HEK293 (cell line): ENCODE measurements at regions not wholly inside any gene's neighbourhood (a gene's known extent, or its start where the extent isn't known, plus 50 kb on each side); places are given as distances from the start of the nearest gene placed in this dataset.
"Not testable (repeated sequence)": the region's sequence is repeated elsewhere in the genome, so short reads cannot be mapped to it uniquely, and the experiment has no call there.

Experiments used
- CTCF ChIP-seq: fragments of 450-650 bp; formaldehyde crosslinking; IDR thresholded peaks from 2 replicates; pipeline ENCODE4 v1.5.1; 2016; ENCODE audit warnings: missing biosample characterization, missing genetic modification characterization
- GFI1B ChIP-seq: fragments of 450-650 bp; formaldehyde crosslinking; IDR thresholded peaks from 2 replicates; pipeline ENCODE4 v1.5.1; 2016; ENCODE audit warnings: missing biosample characterization, missing genetic modification characterization
- RBAK ChIP-seq: fragments of 450-650 bp; formaldehyde crosslinking; IDR thresholded peaks from 2 replicates; pipeline ENCODE4 v1.5.1; 2016; ENCODE audit warnings: missing biosample characterization, missing genetic modification characterization
- ZNF221 ChIP-seq: fragments of 450-650 bp; formaldehyde crosslinking; IDR thresholded peaks from 2 replicates; pipeline ENCODE4 v1.5.1; 2017; ENCODE audit warnings: missing biosample characterization, missing genetic modification characterization, borderline replicate concordance
- ZNF292 ChIP-seq: fragments of 450-650 bp; formaldehyde crosslinking; IDR thresholded peaks from 2 replicates; pipeline ENCODE4 v1.5.1; 2016; ENCODE audit warnings: low read depth, missing biosample characterization, missing genetic modification characterization, borderline replicate concordance
- ZNF596 ChIP-seq: fragments of 450-650 bp; IDR thresholded peaks from 2 replicates; pipeline ENCODE4 v1.5.0; 2018; ENCODE audit warnings: missing biosample characterization, mild to moderate bottlenecking, missing genetic modification characterization, moderate library complexity

- TF ChIP-seq GFI1B (tag by site-specific recombination); CTCF (tag by site-specific recombination); ZNF292 (tag by site-specific recombination); RBAK (tag by site-specific recombination); ZNF221; ZNF596: not testable (repeated sequence)
Observed at GRCh38 chr11:46171693-46172092, 50.4 kb upstream of the PHF21A start.
